NCI-H1092 (cell line): ENCODE measurements at regions not wholly inside any gene's neighbourhood (a gene's known extent, or its start where the extent isn't known, plus 50 kb on each side); places are given as distances from the start of the nearest gene placed in this dataset.

ENCODE experiments used
- DNase-seq: peaks from one replicate; lab custom pipeline; 2025; lab: John Stamatoyannopoulos, UW

GRCh38 chr6:105609375-105609991, 206.6 kb upstream of the PREP start:
- no peak for DNase-seq

GRCh38 chr6:105608711-105609374, 206.0 kb upstream of the PREP start:
- DNase-seq = no peak

GRCh38 chr6:105607636-105608621, 205.0 kb upstream of the PREP start:
- DNase-seq = no peak

GRCh38 chr6:105606831-105607463, 204.1 kb upstream of the PREP start:
- DNase-seq = no peak

GRCh38 chr6:105604587-105604884, 201.7 kb upstream of the PREP start:
- DNase-seq = no peak

GRCh38 chr6:105603788-105604586, 201.1 kb upstream of the PREP start:
- no peak for DNase-seq

- no peak for DNase-seq
Measured at GRCh38 chr6:105601541-105602236, 198.8 kb upstream of the PREP start.

- DNase-seq = no peak
Measured at GRCh38 chr6:105600336-105601260, 197.7 kb upstream of the PREP start.

GRCh38 chr6:105598264-105598663, 195.4 kb upstream of the PREP start:
- DNase-seq = no peak

GRCh38 chr6:105596284-105596755, 193.4 kb upstream of the PREP start:
- no peak for DNase-seq

- no peak for DNase-seq
Measured at GRCh38 chr6:105595829-105596228, 192.9 kb upstream of the PREP start.

GRCh38 chr6:105594821-105595220, 191.9 kb upstream of the PREP start:
- no peak for DNase-seq

- no peak for DNase-seq
Measured at GRCh38 chr6:105593805-105594671, 191.2 kb upstream of the PREP start.

GRCh38 chr6:105593056-105593690, 190.3 kb upstream of the PREP start:
- DNase-seq = no peak

- no peak for DNase-seq
Measured at GRCh38 chr6:105592329-105592728, 189.4 kb upstream of the PREP start.

- DNase-seq = no peak
Measured at GRCh38 chr6:105591053-105591452, 188.2 kb upstream of the PREP start.

- no peak for DNase-seq
Measured at GRCh38 chr6:105588123-105588710, 185.3 kb upstream of the PREP start.
